Urinary bladder (tissue), 3 donors: ENCODE measurements at regions not wholly inside any gene's neighbourhood (a gene's known extent, or its start where the extent isn't known, plus 50 kb on each side); places are given as distances from the start of the nearest gene placed in this dataset.

Experiments used
- DNase-seq: peaks from one replicate; pipeline ENCODE4 v3.0.0-alpha.2; 2015; ENCODE audit errors: extremely low spot score
- H3K27ac ChIP-seq: one replicate; pipeline ENCODE4 v1.5.1; 2013; ENCODE audit warnings: low read depth, mild to moderate bottlenecking, moderate library complexity
- H3K36me3 ChIP-seq: one replicate; pipeline ENCODE4 v1.6.1; 2013; ENCODE audit warnings: mild to moderate bottlenecking, moderate library complexity; ENCODE audit not compliant: insufficient read depth
- H3K4me1 ChIP-seq: one replicate; pipeline ENCODE4 v1.6.1; 2013; ENCODE audit warnings: mild to moderate bottlenecking, moderate library complexity; ENCODE audit not compliant: insufficient read depth
- H3K4me3 ChIP-seq: one replicate; pipeline ENCODE4 v1.5.1; 2013; ENCODE audit warnings: low read depth, low read length
- WGBS: extraction: QIAGEN DNeasy Blood & Tissue Kit; methylation state at CpG from one replicate; pipeline ENCODE4 v1.1.7; 2013; 5-methylcytosine and 5-hydroxymethylcytosine counted together
- donor health status: healthy with polysubstance abuse.
- donor health status: healthy.

GRCh38 chr4:58254291-58254690, 1144.1 kb upstream of the IGFBP7 start:
- no peak overlapping the region for H3K27ac ChIP-seq
- H3K4me3 ChIP-seq = no peak overlapping the region
- H3K4me1 ChIP-seq = no peaks in the 10 kb centered on the region
- no peaks in the 10 kb centered on the region for H3K36me3 ChIP-seq
- DNase-seq = no peak
- 78% methylated on average over 3 of the region's 3 CpGs for WGBS

- Histone ChIP-seq H3K36me3 (no peaks in the 10 kb centered on the region), H3K4me1 (no peaks in the 10 kb centered on the region), H3K27ac (no peak overlapping the region), H3K4me3 (no peak overlapping the region)
- no peak for DNase-seq
- WGBS = 89% methylated on average over 2 of the region's 2 CpGs
These were observed 1142.5 kb upstream of the IGFBP7 start for GRCh38 chr4:58252656-58253055.

- Histone ChIP-seq H3K36me3 (no peaks in the 10 kb centered on the region), H3K27ac (no peak overlapping the region), H3K4me1 (no peaks in the 10 kb centered on the region), H3K4me3 (no peak overlapping the region)
- WGBS = 65% methylated on average over 3 of the region's 3 CpGs
- DNase-seq = no peak
These were observed 1137.6 kb upstream of the IGFBP7 start for GRCh38 chr4:58247792-58248191.

GRCh38 chr4:58225460-58225859, 1115.3 kb upstream of the IGFBP7 start:
- Histone ChIP-seq H3K27ac (no peak overlapping the region), H3K4me1 (no peaks in the 10 kb centered on the region), H3K4me3 (no peak overlapping the region), H3K36me3 (no peaks in the 10 kb centered on the region)
- WGBS = 85% methylated on average over 1 of the region's 1 CpG
- DNase-seq = no peak

GRCh38 chr4:58219179-58219578, 1109.0 kb upstream of the IGFBP7 start:
- no peak for DNase-seq
- Histone ChIP-seq H3K36me3 (no peaks in the 10 kb centered on the region), H3K4me1 (no peaks in the 10 kb centered on the region), H3K4me3 (no peak overlapping the region), H3K27ac (no peak overlapping the region)
- WGBS = 67% methylated on average over 2 of the region's 2 CpGs

GRCh38 chr4:58216461-58216860, 1106.3 kb upstream of the IGFBP7 start:
- Histone ChIP-seq H3K36me3 (no peaks in the 10 kb centered on the region), H3K27ac (no peak overlapping the region), H3K4me1 (no peaks in the 10 kb centered on the region), H3K4me3 (no peak overlapping the region)
- 94% methylated on average over 1 of the region's 1 CpG for WGBS
- DNase-seq = no peak

- no peak overlapping the region for H3K4me3 ChIP-seq
- no peaks in the 10 kb centered on the region for H3K4me1 ChIP-seq
- H3K27ac ChIP-seq = no peak overlapping the region
- no peaks in the 10 kb centered on the region for H3K36me3 ChIP-seq
- 68% methylated on average over 3 of the region's 3 CpGs for WGBS
- DNase-seq = no peak
These were observed 1104.2 kb upstream of the IGFBP7 start for GRCh38 chr4:58214376-58214775.

- Histone ChIP-seq H3K36me3 (no peaks in the 10 kb centered on the region), H3K4me1 (no peaks in the 10 kb centered on the region), H3K27ac (no peak overlapping the region), H3K4me3 (no peak overlapping the region)
- no peak for DNase-seq
- WGBS = 88% methylated on average over 2 of the region's 2 CpGs
These were observed 1099.4 kb upstream of the IGFBP7 start for GRCh38 chr4:58209551-58209950.

- Histone ChIP-seq H3K27ac (no peak overlapping the region), H3K36me3 (no peaks in the 10 kb centered on the region), H3K4me3 (no peak overlapping the region), H3K4me1 (no peaks in the 10 kb centered on the region)
- DNase-seq = no peak
- 76% methylated on average over 2 of the region's 2 CpGs for WGBS
These were observed 1098.8 kb upstream of the IGFBP7 start for GRCh38 chr4:58209001-58209400.

- WGBS = 74% methylated on average over 3 of the region's 3 CpGs
- no peak for DNase-seq
These were observed 1095.5 kb upstream of the IGFBP7 start for GRCh38 chr4:58205446-58206235.

GRCh38 chr4:58192217-58192616, 1082.0 kb upstream of the IGFBP7 start:
- Histone ChIP-seq H3K36me3 (no peaks in the 10 kb centered on the region), H3K4me1 (no peaks in the 10 kb centered on the region), H3K27ac (no peak overlapping the region), H3K4me3 (no peak overlapping the region)
- DNase-seq = no peak
- WGBS = 80% methylated on average over 2 of the region's 2 CpGs

More at GRCh38 chr4:58205446-58206235, 1095.5 kb upstream of the IGFBP7 start:
- no peaks in the 10 kb centered on the region for H3K36me3 ChIP-seq
- H3K4me1 ChIP-seq = no peaks in the 10 kb centered on the region
- no peak overlapping the region for H3K27ac ChIP-seq
- H3K4me3 ChIP-seq = no peak overlapping the region

- no peaks in the 10 kb centered on the region for H3K36me3 ChIP-seq
- H3K4me3 ChIP-seq = no peak overlapping the region
- no peak for DNase-seq
- no peak overlapping the region for H3K27ac ChIP-seq
- 87% methylated on average over 5 of the region's 5 CpGs for WGBS
- no peaks in the 10 kb centered on the region for H3K4me1 ChIP-seq
These were observed 1080.9 kb upstream of the IGFBP7 start for GRCh38 chr4:58191109-58191508.

- H3K27ac ChIP-seq = no peak overlapping the region
- WGBS = 69% methylated on average over 4 of the region's 4 CpGs
These were observed 1078.1 kb upstream of the IGFBP7 start for GRCh38 chr4:58188316-58188715.

GRCh38 chr4:58175024-58175423, 1064.8 kb upstream of the IGFBP7 start:
- no peaks in the 10 kb centered on the region for H3K36me3 ChIP-seq
- no peak overlapping the region for H3K27ac ChIP-seq
- DNase-seq = no peak
- WGBS = 66% methylated on average over 2 of the region's 2 CpGs
- H3K4me1 ChIP-seq = no peaks in the 10 kb centered on the region
- no peak overlapping the region for H3K4me3 ChIP-seq

More at GRCh38 chr4:58188316-58188715, 1078.1 kb upstream of the IGFBP7 start:
- Histone ChIP-seq H3K4me1 (no peaks in the 10 kb centered on the region), H3K36me3 (no peaks in the 10 kb centered on the region), H3K4me3 (no peak overlapping the region)
- no peak for DNase-seq
